HG02884 (cell line): ENCODE measurements at regions not wholly inside any gene's neighbourhood (a gene's known extent, or its start where the extent isn't known, plus 50 kb on each side); places are given as distances from the start of the nearest gene placed in this dataset.
A peak's percentile ranks its signal among the peaks of the same experiment; 100 is the strongest.
"Not testable (repeated sequence)": the region's sequence is repeated elsewhere in the genome, so short reads cannot be mapped to it uniquely, and the experiment has no call there.

Experiments used
- ATAC-seq: cut with Tn5 transposase; IDR thresholded peaks from one replicate; pipeline ENCODE4 v1.9.1; 2021; ENCODE audit warnings: mild to moderate bottlenecking, moderate library complexity; ENCODE audit not compliant: unreplicated experiment

GRCh38 chr5:14996997-14997396 lies 125.4 kb upstream of the ANKH start:
- peak; percentile 85 for ATAC-seq

GRCh38 chr5:14995229-14995628 lies 123.7 kb upstream of the ANKH start:
- no peak for ATAC-seq

- not testable (repeated sequence) for ATAC-seq
These were observed 122.0 kb upstream of the ANKH start for GRCh38 chr5:14993459-14994133.

GRCh38 chr5:14992751-14993458 lies 121.3 kb upstream of the ANKH start:
- ATAC-seq, result peak; percentile 64

- no peak for ATAC-seq
These were observed 116.6 kb upstream of the ANKH start for GRCh38 chr5:14988223-14988622.

GRCh38 chr5:14986413-14986812 lies 114.8 kb upstream of the ANKH start:
- ATAC-seq, result no peak

GRCh38 chr5:14983666-14984441 lies 112.3 kb upstream of the ANKH start:
- no peak for ATAC-seq

GRCh38 chr5:14980698-14981097 lies 109.1 kb upstream of the ANKH start:
- ATAC-seq, result no peak

GRCh38 chr5:14977058-14977685 lies 105.6 kb upstream of the ANKH start:
- ATAC-seq, result no peak

- no peak for ATAC-seq
These were observed 104.9 kb upstream of the ANKH start for GRCh38 chr5:14976486-14976885.

GRCh38 chr5:14971873-14972272 lies 100.3 kb upstream of the ANKH start:
- no peak for ATAC-seq

GRCh38 chr5:14968796-14969195 lies 97.2 kb upstream of the ANKH start:
- ATAC-seq, result peak; percentile 61

GRCh38 chr5:14967166-14967565 lies 95.6 kb upstream of the ANKH start:
- no peak for ATAC-seq

- ATAC-seq, result no peak
These were observed 94.2 kb upstream of the ANKH start for GRCh38 chr5:14965815-14966214.

- ATAC-seq, result no peak
These were observed 91.0 kb upstream of the ANKH start for GRCh38 chr5:14962604-14963003.

- ATAC-seq, result no peak
These were observed 88.5 kb upstream of the ANKH start for GRCh38 chr5:14960120-14960462.

GRCh38 chr5:14959399-14960119 lies 88.0 kb upstream of the ANKH start:
- no peak for ATAC-seq

- no peak for ATAC-seq
These were observed 86.6 kb upstream of the ANKH start for GRCh38 chr5:14958188-14958587.

- ATAC-seq, result no peak
These were observed 85.0 kb upstream of the ANKH start for GRCh38 chr5:14956423-14957046.

GRCh38 chr5:14954616-14955343 lies 83.2 kb upstream of the ANKH start:
- ATAC-seq, result no peak
